Muscle of back (tissue), 3 donors: ENCODE measurements at regions not wholly inside any gene's neighbourhood (a gene's known extent, or its start where the extent isn't known, plus 50 kb on each side); places are given as distances from the start of the nearest gene placed in this dataset.

Source experiments
- DNase-seq, 3 donors: peaks; one replicate each; pipeline versions ENCODE4 v3.0.0 to v3.0.0-alpha.2; 2013

DNA sequence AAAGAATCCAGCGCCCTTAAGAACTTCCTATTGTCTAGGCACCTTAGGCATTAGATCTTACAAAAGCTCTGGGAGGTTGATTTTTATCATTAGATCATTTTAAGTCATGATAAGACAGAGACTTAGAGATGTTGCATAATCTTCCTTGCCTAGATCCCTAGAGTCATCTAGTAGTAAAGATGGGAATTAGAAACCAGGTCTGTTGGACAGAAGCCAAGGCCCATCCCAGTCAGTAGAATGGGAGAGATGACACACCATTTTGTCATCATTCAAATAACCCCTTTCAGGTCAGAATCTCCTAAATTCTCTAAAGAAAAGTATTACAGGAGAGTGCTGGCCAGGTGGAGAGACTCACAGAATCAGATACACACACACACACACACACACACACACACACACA is 579.1 kb downstream of the BMP2 start:
- no peak for DNase-seq

DNA sequence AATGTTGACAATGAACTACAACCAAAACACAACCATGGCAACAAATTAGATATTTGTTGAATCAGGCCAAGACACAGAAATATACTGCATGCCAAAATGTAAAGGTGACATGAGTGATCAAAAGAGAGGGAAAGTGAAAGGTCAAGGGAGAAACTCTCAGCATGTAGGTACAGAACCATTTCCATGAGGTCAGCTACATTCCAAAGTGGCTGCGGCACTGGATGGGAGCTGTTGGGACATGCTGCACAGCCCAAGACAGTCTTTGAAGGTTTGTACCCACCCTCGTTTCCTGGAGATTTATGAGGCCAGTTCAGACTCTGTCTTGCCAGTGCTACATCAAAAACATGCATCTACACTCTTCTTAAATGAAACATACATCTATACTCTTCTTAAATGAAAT is 579.9 kb downstream of the BMP2 start:
- no peak for DNase-seq

GRCh38 chr20:7348253-7348652 is 580.8 kb downstream of the BMP2 start:
- no peak for DNase-seq

- no peak for DNase-seq
Observed at GRCh38 chr20:7352165-7352564, 584.7 kb downstream of the BMP2 start.

- DNase-seq = no peak
Observed at GRCh38 chr20:7355051-7355450, 585.2 kb downstream of the HAO1 start.

- no peak for DNase-seq
Observed at GRCh38 chr20:7358670-7359069, 581.6 kb downstream of the HAO1 start.

- no peak for DNase-seq
Observed at GRCh38 chr20:7359739-7360138, 580.5 kb downstream of the HAO1 start.

DNA sequence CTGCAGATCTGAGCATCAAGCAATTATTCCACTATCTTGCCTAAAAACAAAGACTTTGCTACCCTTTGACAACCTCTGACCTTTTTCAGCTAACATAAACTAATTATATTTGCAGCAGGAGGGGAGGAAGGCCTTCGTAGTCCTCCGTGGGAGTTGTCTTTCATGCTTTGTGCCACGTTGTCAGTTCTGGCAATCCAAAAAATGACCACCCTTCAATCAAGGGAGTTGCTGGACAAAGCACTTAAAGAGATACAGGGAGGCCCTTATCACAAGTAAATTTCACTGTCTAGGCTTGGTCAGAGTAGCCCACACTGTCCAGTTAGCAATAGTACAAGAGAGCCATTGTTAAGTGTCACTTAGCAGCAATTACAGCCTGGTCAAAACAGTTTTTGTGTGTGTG is 578.9 kb downstream of the HAO1 start:
- no peak for DNase-seq

DNA sequence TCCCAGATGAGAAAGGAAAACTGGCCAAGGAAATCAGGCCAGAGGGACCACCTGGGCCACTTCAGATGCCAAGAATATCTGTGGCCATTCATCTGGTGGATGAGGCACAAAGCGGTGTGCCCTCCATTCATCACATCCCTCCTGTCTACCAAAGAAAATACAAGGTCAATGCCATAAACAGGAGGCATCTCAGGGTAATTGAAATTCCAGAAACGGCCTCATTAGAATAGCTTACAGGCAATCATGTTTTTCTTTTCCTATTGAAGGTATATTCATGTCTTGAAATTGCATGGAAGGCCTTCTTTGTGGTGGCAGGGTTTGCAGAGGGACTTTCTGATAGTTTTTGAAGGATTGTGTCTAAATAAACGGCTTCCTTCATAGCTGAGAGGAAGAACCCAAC is 578.3 kb downstream of the HAO1 start:
- no peak for DNase-seq

GRCh38 chr20:7362601-7363000 is 577.7 kb downstream of the HAO1 start:
- no peak for DNase-seq

DNA sequence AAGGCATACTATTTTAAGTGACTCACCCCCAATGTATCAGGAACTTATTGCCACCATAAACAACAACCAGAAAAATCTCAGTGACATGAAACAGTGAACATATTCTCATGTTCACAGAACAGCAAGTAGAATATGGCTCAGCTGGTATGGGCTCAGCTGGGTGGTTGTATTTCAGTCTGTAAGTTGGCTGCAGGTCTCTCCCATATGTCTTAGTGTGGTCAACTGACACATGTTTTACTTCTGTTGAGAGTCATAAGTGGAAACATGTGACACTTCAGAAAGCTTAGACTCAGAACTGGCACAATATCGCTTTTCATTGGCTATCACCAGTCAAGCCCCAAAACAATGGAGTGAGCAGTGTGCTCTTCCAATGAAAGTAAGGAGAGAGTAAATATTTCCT is 574.1 kb downstream of the HAO1 start:
- DNase-seq = no peak

GRCh38 chr20:7371518-7372163 is 568.6 kb downstream of the HAO1 start:
- DNase-seq = no peak

- DNase-seq = no peak
Observed at GRCh38 chr20:7375905-7376304, 564.4 kb downstream of the HAO1 start.

DNA sequence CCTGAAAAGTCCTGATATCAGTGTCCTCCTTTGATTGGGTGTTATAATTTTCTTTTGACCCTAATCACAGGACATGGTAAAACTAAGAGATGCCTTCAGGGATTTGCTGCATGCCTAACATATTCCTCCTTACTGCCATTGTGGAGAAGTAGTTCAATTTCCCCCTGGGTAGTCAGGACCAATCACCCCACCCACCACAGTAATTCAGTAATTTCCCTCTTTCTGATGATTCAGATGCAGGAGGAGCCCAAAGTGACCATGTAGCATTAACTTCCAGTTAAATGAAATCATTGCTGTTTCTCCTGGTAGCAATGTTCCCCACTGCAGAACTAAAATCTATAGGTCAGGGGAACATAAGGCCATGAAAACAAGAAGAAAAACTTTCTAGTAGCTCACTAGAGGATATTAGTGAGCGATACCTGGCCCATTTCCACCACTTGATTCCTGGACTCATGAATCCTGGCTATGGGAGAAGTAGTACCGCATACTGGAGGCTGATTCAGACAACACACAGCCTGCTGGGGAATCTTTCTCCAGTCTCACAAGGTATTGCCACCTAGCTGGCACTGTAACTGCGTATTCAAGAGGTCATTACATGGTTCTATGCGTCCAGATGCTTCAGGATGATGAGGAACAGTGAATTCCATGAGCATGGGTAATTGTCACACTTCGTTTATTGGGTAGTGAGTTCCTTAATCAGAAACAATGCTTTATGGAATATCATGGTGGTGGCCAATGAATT is 561.2 kb downstream of the HAO1 start:
- no peak for DNase-seq

DNA sequence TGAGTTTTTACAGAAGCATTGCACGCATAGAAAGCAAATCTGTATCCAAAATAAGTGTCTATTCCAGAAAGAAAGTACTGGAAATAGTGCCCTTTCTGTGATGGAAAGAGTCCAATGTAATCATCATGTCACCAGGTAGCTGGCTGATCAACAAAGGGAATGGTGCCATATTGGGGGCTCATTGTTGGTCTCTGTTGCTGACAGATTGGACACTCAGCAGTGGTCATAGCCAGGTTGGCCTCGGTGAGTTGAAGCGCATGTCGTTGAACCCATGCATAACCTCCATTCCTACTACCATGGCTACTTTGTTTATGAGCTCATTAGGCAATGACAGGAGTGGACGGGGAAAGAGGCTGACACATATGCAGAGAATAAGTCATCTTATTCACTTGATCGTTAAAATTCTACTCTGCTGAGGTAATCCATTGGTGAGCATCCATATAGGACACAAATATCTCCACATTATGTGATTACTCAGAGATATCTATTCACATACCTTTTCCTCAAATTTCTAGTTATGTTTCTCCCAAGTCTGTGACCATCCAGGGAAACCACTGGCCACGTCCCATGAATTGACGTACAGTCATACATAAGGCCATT is 560.5 kb downstream of the HAO1 start:
- peak in 1 of 3 donors; percentile 19 for DNase-seq

DNA sequence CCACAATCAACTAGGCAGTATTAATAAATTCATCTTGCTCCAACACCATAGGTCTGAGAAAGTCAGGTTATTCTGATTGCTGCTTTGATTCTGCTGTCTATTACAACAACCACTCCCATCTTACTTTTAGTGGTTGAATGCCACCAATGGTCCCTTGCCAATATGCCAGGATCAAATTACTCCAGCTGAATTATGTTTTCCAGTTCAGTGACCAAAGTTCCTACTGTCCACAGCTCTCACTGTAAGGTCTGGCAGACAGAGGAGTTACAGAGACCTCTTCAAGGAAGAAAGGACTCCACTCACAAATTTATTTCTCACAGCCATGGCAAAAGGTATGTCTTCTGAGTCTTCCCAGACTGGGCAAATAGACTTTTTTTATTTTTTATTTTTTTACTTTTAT is 557.0 kb downstream of the HAO1 start:
- DNase-seq = no peak

GRCh38 chr20:7387638-7388193 is 552.5 kb downstream of the HAO1 start:
- DNase-seq = no peak

- no peak for DNase-seq
Observed at GRCh38 chr20:7389216-7389615, 551.0 kb downstream of the HAO1 start.

- no peak for DNase-seq
Observed at GRCh38 chr20:7392542-7393206, 547.6 kb downstream of the HAO1 start.

DNA sequence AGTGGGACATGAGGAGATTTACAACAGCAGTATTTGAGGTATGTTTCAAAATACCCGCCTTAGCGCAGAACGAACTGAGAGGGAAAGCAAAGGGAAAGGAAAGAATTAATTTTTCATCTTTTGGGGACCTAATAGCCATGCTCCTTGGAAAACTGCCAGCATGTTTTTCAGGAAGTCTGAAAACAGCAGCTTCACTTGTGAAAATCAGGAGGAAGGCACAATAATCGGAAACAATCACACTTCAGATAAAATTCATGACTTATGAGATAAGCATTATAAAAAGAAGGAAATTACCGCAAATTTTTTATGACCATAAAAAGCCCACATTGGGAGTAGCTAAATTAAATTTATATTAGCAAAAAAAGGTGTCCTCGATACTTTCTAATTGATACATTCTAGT is 541.1 kb downstream of the HAO1 start:
- DNase-seq = peak in 1 of 3 donors; percentile 2

- DNase-seq = no peak
Observed at GRCh38 chr20:7399575-7399974, 540.7 kb downstream of the HAO1 start.

DNA sequence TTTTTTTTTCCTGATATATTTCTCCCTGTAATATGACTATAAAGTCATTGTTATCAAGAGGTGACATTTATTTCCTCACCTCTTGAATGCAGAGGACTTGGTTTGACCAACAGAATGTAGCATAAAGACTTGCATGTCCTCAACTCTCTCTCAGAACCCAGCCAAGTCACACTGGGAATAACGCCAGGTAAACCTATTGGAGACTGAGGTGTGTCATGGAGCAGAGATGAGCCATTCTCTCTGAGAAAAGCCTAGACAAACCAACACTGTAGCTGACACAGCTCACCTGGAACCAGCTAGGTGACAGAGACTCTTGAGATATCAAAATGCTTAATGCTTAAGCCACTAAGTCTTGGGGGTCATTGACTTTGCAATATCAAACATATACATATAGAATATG is 533.6 kb downstream of the HAO1 start:
- DNase-seq = no peak

- no peak for DNase-seq
Observed at GRCh38 chr20:7410150-7410549, 530.1 kb downstream of the HAO1 start.
